ENCODE measurements at regions not wholly inside any gene's neighbourhood (a gene's known extent, or its start where the extent isn't known, plus 50 kb on each side); places are given as distances from the start of the nearest gene placed in this dataset.

GRCh38 chr2:234661175-234661574 lies 164.3 kb upstream of the ARL4C start:
- TF ChIP-seq, protein P1, sequence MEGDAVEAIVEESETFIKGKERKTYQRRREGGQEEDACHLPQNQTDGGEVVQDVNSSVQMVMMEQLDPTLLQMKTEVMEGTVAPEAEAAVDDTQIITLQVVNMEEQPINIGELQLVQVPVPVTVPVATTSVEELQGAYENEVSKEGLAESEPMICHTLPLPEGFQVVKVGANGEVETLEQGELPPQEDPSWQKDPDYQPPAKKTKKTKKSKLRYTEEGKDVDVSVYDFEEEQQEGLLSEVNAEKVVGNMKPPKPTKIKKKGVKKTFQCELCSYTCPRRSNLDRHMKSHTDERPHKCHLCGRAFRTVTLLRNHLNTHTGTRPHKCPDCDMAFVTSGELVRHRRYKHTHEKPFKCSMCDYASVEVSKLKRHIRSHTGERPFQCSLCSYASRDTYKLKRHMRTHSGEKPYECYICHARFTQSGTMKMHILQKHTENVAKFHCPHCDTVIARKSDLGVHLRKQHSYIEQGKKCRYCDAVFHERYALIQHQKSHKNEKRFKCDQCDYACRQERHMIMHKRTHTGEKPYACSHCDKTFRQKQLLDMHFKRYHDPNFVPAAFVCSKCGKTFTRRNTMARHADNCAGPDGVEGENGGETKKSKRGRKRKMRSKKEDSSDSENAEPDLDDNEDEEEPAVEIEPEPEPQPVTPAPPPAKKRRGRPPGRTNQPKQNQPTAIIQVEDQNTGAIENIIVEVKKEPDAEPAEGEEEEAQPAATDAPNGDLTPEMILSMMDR (IDR thresholded peaks at IDR 0.05), result no peak

DNA sequence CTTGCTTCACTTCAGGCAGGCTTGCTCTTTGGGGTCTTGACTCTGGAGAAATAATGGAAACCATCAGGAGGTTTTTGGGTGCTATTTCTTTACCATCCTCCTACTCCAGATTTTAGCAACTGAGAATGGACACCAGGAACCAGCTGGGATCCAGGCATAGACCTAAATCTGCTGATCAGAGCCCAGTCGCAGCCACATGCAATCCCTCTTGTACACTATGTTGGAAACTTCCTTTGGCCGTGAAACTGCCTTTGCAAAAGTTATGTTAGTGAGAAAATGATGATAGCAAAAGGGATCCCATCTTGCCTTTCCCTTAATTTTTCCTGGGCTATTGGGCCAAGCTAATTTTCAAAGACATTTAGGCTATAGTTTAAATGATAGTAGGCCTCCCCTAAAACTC lies 158.8 kb upstream of the ARL4C start:
- TF ChIP-seq, protein P1 (IDR thresholded peaks at IDR 0.05), result no peak

- TF ChIP-seq, protein P1 (IDR thresholded peaks at IDR 0.05), result no peak
Observed at GRCh38 chr2:234650911-234651310, 154.0 kb upstream of the ARL4C start.

DNA sequence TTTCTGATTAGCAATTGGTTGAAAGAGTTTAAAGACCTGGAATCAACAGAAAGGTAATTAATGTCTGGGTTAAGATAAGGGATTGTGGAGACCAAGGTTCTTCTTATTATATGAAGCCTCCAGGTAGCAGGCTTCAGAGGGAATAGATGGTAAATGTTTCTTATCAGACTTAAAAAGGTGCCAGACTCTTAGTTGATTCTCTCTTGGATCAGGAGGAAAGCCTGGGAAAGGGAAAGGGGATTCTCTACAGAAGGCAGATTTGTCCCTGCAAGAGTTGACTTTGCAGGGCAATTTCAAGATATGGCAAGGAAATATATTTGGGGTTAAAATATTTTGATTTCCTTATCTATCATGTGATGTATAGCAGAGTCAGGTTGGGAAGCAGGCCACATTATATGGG lies 153.1 kb upstream of the ARL4C start:
- TF ChIP-seq, protein P1 (IDR thresholded peaks at IDR 0.05), result no peak

DNA sequence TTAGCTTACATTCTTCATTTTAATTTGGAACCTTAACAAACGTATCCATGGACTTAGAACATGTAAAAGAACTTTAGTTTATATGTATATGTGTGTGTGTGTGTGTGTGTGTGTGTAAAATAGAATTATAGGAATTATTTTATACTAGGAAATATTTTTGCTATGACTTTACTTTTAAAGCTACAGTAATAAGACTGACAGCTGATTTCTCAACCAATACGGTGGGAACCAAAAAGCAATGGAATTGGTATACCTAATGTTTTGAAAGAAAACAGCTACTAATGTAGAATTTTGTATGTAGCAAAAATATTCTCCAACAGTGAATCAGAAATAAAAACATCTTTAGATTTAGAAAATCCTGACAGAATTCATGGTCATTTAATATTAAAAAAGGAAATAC lies 146.5 kb upstream of the ARL4C start:
- TF ChIP-seq, protein P1 (IDR thresholded peaks at IDR 0.05), result no peak

- TF ChIP-seq, protein P1 (IDR thresholded peaks at IDR 0.05), result no peak
Observed at GRCh38 chr2:234641086-234641485, 144.2 kb upstream of the ARL4C start.

- TF ChIP-seq, protein P1 (IDR thresholded peaks at IDR 0.05), result no peak
Observed at GRCh38 chr2:234640657-234641056, 143.8 kb upstream of the ARL4C start.

GRCh38 chr2:234638966-234639365 lies 142.1 kb upstream of the ARL4C start:
- TF ChIP-seq, protein P1 (IDR thresholded peaks at IDR 0.05), result no peak
